Renal cortical epithelial cell (primary cell): ENCODE measurements at regions not wholly inside any gene's neighbourhood (a gene's known extent, or its start where the extent isn't known, plus 50 kb on each side); places are given as distances from the start of the nearest gene placed in this dataset.

ENCODE experiments used
- DNase-seq: peaks from one replicate; pipeline ENCODE4 v3.0.0-alpha.2; 2011; ENCODE audit warnings: low read depth

DNA sequence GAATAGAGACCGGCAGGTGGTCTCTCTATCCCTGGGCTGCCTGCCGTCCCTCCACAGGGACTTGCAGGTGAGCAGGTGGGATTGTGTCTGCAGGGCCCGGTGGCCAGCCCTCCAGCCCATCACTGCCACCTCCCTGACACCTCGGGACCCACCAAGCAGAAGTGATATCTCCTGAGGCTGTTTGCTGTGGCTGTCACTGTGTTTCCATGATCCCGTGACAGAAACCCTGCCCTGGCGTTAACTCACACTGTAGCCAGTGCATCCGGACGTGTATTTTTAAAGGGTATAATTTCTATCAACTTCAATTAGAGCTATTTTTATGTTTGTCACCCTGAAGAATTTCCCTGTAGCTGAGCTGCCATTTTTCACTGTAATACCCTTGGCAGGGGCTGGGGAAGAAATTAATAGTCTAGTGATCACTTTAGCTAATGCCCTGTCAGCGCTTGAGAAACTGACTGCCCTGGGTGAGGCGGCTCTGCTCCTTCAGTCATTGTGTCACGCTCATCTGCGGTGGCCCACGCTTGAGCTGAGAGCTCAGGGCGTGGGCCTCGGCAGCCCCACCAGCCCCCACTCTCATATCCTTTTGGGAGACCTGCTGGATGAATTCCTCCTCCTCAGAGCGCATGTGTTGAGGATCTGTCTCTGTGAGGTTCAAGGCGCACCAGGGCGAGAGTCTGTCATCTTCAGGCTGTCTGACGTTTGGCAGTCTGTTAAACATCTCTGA is 229.9 kb upstream of the CIBAR2 start:
- DNase-seq = no peak

DNA sequence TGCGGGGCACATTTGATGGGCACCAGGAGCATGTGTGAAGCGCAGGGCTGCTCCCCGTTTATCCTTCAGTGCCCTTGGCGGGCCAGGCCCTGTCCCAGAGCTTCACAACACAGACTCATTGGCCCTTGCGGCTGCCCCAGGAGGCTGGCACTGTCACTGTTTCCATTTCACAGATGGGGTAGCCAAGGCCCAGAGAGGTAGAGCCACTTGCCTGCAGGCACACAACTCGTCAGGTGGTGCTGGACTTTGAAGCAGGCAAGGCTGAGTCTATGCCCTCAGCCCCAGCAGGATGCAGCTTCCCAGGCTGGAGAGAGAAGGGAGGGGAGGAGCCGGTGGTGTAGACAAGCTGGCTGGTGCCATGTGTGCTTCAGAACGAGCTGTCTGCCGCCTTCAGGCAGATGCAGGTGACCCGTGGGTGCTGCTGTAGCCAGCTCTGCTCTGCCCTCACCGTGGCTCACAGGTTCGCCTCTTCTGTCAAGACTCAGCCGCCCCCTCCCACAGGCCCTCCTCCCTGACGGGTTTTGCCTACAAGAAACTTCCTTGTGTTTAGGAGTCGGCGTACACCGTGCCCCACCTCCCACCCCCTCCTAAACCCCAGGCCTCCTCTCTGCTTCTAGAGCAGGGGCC is 232.3 kb upstream of the CIBAR2 start:
- DNase-seq = no peak

DNA sequence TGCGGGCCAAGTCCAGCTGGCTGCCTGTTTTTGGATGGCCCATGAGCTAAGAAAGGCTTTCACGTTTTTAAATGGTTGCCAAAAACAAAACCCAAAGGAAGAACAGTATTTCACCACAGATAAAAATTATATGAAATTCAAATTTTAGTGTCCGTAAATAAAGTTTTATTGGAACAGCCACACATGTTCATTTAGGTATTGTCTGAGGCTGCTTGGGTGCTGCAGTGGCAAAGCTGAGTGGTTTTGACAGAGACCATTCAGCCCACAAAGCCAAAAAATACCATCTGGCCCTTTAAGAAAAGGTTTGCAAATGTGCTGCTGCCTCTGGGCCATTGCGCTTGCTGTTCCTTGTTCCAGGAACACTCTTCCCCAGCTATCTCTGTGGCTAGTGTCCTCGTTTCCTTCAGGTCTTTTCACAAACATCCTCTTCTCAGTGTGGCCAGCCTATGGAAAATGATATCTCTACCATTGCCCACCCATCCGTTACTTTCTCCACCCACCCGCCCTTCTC is 232.9 kb upstream of the CIBAR2 start:
- DNase-seq = no peak

DNA sequence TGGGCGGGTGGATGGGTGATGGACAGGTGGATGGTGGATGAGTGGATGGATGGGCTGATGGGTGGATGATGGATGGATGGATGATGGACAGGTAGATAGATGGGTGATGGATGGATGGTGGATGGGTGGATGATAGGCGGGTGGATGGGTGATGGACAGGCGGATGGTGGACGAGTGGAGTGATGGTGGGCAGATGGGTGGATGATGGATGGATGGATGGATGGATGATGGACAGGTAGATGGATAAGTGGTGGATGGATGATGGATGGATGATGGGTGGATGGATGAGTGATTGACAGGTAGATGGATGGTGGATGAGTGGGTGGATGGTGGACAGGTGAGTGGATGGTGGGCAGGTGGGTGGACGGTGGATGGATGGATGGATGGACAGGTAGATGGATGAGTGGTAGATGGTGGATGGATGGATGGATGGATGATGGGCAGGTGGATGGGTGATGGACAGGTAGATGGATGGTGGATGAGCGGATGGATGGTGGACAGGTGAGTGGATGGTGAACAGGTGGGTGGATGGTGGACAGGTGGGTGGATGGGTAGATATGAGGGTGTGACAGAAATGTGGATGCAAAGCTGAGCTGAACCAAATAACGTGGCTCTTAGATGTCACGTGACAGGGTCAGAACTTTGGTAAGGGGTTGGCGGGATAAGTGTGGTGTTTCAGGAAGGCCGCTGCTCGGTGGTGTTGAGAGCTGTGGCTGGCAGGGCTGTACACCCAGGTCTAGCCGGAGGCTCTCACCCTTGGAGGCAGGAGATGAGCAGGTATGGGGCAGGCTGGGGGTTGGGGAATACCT is 234.3 kb upstream of the CIBAR2 start:
- no peak for DNase-seq

DNA sequence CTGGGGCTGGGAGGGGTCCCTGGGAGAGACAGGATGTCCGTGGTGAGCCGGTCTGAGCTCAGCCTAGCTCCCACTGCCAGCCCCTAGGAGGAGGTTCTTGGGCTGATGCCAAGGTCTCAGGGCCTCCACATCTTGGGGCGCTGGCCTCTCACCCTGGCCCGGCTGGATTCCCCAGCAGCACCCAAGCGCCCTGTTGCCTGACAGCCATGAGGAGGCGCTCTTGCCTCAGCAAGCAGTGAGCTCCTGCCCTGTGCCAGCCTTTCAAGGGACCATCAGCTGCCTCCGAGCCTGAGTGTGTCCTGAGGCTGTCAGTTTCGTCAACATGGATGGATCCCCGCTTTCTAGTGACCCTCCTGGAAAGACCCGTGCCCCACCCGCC is 234.9 kb upstream of the CIBAR2 start:
- DNase-seq = no peak

DNA sequence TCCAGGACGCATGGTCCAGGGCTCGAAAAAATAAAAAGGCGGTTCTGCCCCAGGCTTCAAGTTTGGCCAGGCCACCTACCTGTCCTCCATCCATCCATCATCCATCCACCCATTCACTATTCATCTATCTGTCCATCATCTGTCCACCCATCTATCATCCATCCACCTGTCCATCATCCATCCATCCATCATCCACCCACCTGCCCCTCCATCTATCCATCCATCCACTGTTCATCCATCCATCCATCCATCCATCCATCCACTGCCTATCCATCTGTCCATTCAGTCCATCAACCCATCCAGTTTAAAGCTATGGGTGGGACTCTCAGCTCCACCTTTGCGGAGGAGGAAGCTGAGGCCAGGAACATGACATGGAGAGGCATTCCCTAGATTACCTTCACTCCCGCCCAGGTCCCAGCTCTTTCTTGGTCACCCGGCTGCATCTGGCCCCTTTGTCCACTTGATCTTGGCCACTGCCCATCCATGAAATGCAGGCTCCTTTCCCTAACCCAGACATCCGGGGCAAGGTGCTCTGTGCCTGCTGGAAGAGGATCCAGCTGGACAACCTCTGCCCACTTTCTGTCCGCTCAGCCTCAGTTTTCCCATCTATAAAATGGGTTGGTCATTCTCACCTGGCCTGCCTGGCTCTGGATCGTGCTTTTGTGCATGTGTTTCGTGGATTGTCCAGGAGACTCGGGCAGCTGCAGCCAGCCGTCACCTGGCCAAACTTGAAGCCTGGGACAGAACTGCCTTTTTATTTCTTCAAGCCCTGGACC is 236.0 kb upstream of the CIBAR2 start:
- DNase-seq = no peak

DNA sequence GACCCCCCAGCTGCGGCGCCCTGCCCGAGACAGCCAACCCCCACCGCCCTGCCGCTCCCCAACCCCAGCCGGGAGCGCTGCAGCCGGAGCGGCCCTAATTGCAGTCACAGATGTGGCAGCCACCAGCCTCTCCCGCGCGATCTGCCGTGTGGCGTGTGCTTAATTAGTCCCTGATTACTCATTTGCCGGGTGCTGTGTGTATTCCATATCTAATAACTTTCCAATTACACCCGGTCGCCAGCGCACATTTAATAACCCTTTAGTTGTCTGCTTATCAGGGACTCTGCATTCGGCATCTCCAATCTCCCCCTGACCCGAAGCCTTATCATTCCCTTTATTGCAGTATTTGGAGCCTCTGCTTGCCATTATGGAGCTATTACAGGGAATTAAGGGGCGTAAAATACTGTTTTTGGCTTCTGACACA is 236.7 kb upstream of the CIBAR2 start:
- DNase-seq = no peak

DNA sequence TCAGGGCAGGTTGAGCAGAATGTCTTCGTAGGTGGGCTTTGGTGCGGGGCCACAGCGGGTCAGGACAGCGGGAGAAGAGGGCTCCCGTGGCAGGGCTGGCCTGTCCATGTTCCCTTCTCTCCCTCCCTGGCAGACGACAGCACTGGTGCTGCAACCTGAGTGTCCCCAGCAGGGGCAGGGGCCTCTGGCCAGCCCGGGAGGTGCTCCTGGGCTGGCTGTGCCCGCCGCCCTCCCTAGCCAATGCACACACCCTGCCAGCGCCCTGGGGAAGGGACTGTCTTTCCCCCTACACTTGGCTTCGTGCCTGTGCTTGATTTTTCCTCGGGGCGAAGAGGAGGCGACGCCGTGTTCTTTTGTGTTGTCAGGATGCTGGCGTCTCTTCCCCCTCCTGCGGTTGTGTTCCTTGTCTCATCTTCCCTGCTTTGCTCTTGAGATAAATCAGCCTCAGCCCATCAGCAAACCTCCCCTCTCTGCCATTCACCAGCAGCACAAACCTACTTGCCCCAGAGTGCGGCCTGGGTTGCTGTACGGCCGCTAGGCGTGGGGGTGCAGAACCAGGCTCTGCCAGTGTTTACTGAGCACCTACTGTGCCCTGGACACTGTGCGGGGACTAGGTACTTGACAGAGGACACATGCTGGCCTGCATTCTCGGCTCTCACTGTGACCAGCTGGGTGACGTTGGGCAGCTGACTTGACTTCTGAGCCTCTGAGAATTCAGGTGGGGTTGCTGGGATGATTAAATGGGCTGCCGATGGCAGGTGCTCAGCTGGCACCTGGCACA is 237.3 kb upstream of the CIBAR2 start:
- DNase-seq = no peak

DNA sequence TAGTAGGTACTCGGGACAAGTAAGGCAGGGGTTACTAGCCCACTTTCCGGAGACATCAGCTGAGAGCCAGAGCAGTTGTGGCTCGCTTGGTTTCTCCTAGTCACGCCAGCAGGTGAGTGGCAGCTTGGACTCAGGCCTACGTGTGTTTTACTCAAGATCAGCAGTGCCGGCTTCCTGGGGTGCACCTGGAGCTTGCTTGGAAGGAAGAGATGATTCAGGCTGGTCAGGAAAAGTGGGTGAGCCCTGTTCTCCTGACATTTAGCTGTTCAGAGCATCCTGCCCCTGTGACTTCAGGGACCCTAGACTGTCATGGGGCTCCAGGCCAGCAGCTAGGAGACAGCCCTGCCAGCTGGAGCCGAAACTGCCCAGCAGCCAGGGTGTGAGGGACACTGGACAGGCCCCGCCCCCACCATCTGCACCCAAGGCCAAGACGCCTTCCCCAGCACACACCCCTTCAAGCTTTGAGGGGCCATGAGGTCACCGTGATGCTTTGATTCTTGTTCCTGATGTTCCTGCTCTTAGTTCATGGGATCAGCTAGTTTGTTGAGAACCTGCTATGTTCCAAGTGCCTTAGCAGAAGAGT is 238.0 kb upstream of the CIBAR2 start:
- DNase-seq = no peak

DNA sequence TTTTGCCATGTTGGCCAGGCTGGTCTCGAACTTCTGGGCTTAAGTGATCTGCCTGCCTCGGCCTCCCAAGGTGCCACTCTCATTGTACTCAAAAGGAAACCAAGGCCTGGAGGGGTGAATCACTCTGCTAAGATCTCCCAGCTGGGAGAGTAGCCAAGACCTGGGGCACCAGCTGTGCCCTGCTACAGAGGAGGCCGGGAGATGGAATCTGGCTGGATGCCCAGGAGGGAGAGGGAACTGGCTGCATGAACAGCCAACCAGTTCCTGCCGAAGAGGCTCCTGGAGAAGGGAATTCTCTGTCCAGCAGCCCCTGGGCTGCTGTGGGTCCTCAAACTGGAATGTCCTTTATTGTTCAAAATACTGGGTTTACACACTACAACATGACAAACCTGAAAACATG is 238.7 kb upstream of the CIBAR2 start:
- peak; percentile 98 for DNase-seq

DNA sequence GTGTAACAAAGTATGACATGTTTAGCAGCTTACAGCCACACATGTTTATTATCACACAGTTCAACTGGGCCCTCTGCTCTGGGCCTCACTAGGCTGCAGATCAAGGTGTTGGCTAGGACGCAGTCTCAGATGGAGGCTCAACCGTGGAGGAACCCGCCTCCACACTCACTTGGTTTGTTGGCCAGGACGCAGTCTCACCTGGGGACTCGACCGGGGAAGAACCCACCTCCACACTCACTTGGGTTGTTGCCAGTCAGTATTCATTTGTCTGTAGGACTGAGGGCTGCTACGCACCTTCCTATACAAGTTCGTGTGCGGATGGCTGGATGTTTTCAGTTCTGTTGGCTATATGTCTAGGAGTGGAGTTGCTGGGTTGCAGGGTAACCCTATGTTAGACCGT is 240.7 kb upstream of the CIBAR2 start:
- DNase-seq = no peak

DNA sequence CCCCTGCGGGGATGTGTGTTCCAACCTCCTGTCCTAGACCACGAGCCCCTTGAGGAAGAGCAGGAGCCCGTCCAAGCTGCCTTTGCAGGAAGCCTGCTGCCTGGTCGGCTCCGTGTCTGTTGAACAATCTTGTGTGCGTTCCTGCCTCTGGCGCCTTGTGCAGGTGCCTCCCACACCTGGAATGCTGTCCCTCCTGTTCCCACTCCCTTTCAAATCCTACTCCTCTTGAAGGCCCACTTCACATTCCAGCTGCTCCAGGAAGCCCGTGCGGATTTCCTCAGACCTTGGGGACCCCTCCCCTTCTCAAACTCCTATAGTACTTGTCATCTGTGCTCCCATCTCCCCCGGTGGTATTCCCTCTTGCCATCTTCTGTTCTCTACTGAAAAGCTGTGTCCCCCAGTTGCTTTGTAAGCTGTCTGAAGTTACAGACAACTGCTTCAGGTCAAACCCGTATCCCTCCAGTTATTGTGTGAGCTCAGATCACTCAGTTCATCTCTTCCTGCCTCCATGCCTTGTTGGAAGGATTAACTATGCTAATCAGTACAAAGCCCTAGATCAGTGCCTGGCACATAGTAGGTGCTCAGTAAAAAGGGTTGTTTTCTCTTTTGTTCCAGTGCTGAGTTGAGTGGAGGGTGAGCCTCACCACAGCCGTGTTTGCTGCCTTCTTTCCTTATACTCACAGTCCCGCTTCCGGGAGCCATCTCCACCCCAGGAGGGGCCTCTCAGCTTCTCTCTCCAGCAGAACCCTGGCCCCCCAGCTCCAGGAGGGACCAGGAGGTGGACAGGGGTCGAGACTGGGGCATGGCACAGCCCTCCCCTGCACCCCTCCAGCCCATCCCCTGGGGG is 241.8 kb upstream of the CIBAR2 start:
- no peak for DNase-seq

DNA sequence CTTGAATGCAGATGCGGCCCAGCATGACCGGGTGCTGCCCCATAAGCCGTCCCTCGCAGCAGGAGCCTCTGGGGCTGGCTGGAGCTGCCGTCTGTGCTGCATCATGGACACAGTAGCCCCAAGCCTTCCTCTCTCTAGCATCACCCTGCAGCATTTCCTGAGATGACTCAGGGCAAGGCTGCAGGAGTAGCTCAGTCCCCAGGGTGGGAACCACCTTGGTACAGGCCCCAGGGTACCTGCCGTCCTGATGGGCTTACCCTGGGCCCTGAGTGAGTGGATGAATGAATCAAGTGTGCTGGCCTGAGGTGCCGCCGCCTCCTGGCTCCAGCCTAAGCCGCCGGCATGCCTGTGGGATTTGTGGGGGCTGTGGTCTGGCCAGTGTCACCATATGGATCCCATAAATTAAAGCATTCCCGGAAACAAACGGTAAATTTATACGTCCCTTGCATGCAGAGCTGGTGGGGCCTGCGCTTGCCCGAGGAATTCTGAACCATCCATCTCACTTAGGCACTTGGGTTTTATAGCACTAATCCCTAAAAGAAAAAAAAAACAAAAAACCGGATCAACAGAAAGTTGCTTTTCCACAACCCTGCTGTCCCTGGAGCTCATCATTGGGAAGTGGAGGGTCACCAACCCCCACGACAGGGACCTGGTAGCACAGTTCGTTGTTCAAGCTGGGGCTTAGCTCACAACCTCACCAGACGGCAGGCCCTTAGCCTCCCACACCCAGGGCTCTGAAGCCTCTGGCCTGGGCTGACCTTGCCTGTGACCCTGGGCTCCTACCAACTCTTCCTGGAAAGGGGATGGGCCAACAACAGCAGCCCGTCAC is 242.6 kb upstream of the CIBAR2 start:
- no peak for DNase-seq

DNA sequence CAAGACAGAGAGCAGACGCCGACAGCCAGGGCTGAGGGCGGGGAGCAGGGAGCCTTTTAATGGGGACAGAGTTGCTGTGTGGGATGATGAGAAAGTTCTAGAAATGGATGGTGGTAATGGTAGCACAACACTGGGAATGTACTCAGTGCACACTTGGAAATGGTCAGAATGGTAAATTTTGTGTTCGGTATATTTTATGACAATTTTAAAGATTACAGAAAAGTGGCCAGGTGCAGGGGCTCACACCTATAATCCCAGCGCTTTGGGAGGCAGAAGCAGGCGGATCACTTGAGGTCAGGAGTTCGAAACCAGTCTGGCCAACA is 243.2 kb upstream of the CIBAR2 start:
- no peak for DNase-seq

DNA sequence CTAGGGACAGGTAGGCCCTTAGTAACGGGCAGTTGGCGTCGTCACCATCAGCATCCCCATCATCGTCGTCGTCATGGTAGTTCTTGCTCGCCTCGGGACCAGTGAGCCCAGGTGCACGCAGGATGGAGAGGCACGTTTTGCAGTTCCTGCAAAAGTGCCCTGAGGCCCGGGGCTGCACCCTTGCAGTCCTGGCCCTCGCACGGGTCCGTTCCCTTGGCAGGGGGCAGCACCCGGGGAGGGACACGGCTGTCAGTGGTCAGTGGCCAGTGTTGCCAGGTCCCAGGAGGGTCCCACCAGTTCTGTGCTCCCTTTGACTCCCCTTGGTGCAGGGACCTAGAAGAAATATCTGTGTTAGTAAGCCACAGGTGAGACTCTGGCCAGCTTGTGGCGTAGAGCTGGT is 243.9 kb upstream of the CIBAR2 start:
- DNase-seq = no peak

DNA sequence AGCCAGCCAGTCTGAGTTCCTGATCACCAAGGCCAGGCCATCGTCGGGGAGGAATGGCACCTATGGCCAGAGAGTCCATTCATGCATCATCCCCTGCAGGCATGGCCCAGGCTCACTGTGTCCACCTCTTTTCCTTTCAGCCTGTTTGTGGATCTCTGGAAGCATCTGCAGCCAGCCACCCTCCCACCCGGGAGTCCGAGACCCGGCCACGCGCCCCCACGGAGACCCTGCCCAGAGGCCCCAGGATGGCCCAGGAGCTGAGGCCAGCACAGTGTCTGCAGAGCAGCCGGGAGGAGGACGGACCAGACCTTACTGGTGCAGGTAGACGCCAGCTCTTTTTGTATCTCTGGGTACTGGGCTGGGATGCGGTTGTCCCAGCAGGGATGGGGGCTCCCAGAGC is 245.1 kb upstream of the CIBAR2 start:
- DNase-seq = no peak

DNA sequence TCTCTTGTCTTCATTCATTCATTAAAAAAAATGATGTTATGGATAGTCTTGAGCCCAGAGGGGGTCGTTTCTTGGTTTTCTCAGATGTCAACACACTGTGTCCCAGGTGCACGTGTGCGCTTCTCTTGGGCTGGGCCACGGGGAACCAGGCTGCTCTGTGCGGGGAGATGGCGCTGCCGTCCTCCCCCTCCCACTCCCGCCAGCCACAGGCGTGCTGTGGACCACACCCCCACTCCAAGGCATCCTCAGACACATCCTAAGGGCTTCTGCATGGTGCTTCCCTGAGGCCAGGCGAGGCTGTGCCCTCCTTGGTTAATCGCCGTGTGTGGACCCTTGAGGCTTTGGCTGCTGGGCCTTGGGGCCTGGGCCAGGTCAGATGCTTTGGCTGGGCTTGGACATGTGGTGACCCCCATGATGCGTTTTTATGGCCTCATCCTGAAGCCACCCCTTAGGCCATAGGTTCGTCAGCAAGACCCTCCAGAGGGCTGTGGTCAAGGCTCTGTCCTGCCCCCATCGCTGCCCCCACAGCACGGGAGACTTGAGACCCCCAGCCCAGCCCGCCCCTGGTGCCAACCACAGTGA is 245.7 kb upstream of the CIBAR2 start:
- no peak for DNase-seq

DNA sequence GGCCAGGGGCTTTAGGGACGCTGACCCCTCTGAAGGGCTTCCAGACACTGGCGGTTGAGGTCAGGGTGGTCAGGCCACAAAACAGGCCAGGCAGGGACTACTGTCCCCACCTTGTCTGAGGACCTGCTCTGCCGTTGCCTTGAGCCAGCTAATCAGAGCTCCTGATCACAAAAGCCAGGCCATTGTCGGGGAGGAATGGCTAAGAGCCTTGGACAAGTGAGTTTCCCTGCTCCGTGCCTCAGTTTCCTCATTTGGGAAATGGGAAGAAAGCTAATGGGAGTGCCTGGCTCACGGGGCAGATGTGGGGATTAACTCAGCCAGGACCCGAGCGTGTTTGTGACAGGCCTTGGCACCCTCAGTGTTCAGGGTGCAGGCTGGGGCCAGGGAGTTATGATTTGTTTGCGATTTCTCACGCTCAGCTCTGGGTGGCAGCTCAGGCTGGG is 246.5 kb upstream of the CIBAR2 start:
- no peak for DNase-seq
